ENCODE measurements at regions not wholly inside any gene's neighbourhood (a gene's known extent, or its start where the extent isn't known, plus 50 kb on each side); places are given as distances from the start of the nearest gene placed in this dataset.
"Not testable (repeated sequence)": the region's sequence is repeated elsewhere in the genome, so short reads cannot be mapped to it uniquely, and the experiment has no call there.

DNA sequence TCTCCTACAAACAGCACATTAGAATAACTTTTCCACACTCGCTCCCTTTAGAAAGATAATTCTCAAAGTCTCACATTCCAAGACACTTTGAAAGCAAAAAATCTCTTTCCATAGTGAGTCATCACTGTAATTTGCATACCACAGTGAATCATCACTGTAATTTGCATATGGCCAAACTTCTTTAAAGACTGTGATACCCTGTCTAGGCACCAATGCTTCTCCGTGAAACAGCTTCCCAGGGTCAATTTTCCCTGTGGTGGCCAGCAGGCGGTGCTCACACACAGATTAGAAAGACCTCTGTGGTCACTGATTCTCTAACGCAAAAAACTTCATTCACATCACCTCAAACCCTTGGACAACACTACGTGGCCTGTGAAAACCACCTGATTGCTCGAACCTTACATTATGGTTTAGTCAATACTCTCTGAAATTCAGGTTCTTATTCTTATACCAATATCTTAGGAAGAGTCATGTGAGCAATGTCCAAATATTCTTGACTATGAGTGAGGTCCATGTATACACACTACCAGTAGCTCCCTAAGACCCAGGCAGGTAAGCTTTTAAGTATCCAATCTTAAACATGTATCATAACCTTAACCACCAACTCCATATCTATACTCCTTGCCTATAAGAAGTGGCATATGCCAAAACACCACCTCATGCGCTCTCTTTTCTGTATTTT is 78.5 kb upstream of the PHACTR1 start:
- CTCF ChIA-PET = no interaction called here
- POLR2A ChIA-PET = no interaction called here

DNA sequence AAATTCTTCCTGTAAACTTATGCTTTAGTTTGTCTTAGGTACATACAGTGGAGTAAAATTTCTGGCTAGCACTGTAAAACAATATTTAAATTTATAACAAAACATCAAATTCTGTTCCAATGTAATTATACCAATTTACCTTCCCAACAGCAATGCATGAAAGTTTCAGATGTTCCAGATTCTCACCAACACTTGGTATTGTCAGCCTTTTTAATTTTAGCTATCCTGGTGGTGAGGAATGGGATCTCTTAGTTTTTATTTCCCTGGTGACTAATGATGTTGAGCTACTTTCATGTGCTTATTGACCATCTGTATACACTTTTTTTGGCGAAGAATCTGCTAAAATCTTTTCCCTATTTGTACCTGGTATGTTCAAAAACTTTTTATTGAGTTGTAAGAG is 76.1 kb upstream of the PHACTR1 start:
- POLR2A ChIA-PET = no interaction called here

DNA sequence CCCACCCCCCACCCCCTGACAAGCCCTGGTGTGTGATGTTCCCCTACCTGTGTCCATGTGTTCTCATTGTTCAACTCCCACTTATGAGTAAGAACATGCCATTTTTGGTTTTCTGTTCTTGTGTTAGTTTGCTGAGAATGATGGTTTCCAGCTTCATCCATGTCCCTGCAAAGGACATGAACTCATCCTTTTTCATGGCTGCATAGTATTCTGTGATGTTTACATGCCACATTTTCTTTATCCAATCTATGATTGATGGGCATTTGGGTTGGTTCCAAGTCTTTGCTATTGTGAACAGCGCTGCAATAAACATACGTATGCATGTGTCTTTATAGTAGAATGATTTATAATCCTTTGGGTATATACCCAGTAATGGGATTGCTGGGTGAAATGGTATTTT is 74.8 kb upstream of the PHACTR1 start:
- POLR2A ChIA-PET = not testable (repeated sequence)

More for the DNA sequence above, 76.1 kb upstream of the PHACTR1 start:
- CTCF ChIA-PET = no interaction called here

DNA sequence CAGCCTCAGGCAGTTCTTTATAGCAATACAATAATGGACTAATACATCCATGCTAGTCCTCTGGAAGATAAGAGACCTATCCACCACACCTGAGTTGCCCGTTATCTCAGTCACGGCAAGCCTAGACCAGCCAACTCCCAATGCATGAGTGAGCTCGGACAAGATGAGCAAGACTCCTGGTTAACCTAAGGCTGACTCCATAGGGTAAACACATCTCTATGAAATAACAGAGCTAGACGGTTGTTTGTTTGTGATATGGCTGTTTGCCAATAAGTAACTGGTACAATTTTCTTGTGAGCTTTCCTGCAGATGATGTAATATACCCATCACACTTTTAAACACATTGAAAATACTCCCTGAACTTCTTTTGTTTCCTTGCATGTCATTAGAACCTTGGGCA is 70.6 kb upstream of the PHACTR1 start:
- CTCF ChIA-PET = no interaction called here
- POLR2A ChIA-PET = no interaction called here

More for the DNA sequence above, 74.8 kb upstream of the PHACTR1 start:
- CTCF ChIA-PET = not testable (repeated sequence)

DNA sequence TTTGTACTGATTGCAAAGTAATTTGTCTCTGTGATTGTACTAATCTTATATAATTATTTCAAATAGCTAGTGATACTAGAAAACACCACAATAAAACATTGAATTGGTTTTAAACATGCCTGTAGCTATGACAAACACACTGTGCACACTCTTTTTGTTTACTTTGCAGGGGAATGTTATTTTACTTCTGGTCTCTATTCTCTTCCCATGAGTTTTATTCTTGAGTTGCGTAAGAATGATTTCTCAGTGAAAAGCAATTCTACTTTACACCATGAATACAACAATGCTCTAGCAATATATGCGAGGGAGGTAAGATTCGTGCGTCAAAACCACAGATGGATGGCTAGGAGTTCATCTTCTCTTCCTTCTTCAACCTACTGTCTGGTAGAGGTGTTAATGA is 68.4 kb upstream of the PHACTR1 start:
- POLR2A ChIA-PET = no interaction called here
- CTCF ChIA-PET = no interaction called here

DNA sequence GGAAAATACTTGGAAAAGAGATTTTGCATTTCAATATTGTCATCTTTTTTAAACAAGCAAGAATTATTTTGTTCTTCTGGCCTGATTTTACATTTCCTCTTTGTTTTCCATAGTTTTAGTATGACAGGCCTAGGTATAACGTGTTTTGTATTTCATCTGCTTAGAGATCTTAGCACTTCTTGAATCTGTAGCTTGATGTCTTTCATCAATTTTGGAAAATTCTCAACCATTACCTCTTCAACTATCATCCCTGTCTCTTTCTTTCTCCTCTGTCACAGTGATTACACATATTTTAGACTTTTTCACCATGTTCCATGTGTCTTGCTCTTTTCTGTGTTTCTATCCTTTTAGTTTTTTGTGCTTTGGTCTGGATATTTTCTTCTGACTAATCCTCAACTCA is 67.2 kb upstream of the PHACTR1 start:
- ChIA-PET CTCF (no interaction called here), POLR2A (no interaction called here)

DNA sequence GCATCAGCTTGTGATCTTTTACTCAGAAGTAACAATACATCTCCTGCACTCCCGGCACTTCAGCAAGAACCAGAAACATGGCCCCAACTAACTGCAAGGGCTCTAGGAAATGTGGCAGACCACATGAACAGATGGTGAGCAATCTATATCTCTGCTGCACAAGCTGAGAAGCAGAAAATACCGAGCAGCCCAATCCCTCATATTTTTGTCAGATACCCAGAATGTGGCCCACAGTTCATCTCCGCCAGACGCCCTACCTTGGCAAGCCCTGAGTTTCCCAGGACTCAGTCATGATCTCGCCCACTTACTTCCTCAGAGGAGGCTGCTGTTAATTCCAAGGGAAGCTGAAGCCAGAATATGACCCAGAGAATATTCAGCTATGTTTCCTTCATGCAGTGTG is 63.1 kb upstream of the PHACTR1 start:
- ChIA-PET CTCF (no interaction called here), POLR2A (no interaction called here)

DNA sequence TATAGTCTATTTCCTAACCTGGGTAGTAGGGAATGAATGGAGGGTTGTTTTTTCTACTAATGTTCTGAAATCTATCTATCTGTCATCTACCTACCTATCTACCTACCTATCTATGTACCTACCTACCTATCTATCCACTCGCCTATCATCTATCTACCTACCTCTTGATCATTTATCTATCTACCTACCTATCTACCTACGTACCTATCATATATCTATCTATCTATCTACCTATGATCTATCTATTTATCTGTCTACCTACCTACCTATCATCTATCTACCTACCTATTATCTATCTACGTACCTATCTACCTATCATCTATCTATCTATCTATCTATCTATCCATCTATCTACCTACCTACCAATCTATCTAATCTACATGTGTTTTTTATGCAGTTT is 62.5 kb upstream of the PHACTR1 start:
- POLR2A ChIA-PET = no interaction called here
- CTCF ChIA-PET = no interaction called here

DNA sequence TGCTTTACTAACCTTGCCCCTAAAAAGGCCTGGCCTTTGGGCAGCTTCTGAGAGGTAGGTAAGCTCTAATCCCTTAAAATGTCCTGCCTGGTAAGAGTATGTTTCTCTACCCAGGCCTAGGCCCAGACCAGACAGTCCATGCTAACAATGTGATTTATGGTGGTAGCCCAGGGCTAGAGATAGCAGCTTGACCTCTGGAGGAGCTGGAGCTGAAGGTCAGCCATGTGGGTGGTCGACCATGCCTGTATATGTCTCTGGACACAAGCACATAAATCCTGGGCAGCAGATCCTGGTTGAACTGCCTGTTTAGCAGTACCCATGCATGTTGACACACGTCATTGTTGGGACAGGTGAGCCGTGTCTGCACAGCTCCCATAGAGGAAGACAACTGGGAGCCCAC is 62.1 kb upstream of the PHACTR1 start:
- CTCF ChIA-PET = no interaction called here
- POLR2A ChIA-PET = no interaction called here

DNA sequence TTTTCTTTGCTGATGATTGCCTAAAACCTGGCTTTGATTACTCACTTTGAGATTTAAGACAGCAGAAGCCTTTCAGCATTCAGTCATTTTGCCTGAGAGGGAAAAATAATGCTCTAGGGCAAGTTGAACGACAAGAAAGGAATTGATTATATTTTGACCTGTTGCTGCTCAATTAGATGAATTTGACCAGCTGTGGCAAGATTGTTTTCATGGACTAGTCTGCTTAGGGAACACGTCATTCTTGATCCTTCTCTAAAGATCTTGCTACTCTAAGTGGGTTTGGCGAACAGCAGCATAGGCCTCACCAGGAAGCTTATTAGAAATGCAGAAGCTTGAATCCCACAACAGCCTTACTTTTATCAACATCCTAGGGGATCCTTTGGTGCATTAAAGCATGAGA is 59.7 kb upstream of the PHACTR1 start:
- ChIA-PET POLR2A (no interaction called here), CTCF (no interaction called here)

DNA sequence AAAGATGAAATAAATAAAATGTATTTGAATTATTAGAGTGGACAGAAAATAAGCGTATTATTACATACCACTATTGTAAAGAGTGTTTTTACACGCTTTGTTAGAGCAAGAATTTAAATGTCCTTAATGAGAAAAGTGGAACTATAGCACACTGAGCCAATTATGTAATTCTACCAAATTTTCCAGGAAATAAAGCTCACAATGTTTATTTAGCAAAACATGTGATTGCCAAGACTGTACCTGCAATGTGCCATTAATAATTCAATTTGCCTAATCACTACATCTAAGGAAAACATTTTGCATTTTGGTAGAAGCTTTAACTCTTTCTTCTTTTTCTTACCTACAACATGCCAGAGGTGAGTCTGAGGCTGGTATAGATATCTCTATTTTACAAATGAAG is 58.7 kb upstream of the PHACTR1 start:
- POLR2A ChIA-PET = no interaction called here
- CTCF ChIA-PET = no interaction called here

DNA sequence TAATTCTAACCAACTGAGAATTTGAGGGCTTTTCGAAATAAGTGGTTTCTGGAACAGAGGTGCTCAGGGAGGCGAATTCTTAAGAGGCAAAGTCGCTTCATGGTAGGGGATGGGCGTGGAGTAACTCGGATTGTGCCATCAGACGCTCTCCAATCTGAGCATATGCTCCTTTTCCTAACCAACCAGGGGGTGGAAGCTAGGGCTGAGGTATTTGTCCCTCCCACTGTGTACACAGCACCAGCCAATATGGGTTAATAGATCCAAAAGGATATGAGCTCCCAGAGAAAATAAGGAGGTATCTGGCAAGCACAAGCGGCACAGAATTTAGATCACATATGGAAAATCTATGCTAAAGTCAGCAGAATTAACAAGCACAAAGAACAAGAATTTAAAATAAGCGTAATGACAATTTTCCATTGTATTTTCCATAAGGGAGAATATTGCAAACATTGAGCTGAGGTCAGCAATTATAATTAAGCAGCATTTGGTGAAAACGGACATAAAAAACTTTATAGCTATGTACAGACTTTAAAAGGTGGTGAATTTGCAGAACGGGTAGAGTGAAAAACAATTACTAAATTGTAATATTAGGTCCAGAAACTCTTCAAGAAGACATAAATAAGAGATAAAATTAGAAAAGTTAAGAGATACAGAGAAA is 55.0 kb upstream of the PHACTR1 start:
- ChIA-PET CTCF (no interaction called here), POLR2A (no interaction called here)
